ENCODE measurements at regions not wholly inside any gene's neighbourhood (a gene's known extent, or its start where the extent isn't known, plus 50 kb on each side); places are given as distances from the start of the nearest gene placed in this dataset.

DNA sequence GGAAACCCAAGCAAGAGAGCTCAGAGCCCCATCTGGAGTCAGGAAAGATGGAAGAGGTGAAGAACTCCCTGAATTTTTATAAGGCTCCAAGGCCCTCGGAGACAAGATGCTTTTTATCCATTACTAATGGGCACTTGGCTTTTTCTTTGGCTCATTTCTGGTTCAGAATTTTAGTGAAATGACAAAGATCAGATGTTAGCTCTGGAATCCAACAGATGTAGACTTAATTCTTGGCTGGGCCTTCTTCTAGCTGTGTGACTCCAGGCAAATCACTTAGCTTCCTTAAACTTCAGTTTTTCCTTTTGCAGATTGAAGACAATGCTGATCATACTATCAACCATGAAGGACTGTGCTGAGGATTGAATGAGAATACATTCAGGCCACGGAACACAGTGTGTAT is 85.2 kb downstream of the HRH4 start:
- TF ChIP-seq, protein P1, sequence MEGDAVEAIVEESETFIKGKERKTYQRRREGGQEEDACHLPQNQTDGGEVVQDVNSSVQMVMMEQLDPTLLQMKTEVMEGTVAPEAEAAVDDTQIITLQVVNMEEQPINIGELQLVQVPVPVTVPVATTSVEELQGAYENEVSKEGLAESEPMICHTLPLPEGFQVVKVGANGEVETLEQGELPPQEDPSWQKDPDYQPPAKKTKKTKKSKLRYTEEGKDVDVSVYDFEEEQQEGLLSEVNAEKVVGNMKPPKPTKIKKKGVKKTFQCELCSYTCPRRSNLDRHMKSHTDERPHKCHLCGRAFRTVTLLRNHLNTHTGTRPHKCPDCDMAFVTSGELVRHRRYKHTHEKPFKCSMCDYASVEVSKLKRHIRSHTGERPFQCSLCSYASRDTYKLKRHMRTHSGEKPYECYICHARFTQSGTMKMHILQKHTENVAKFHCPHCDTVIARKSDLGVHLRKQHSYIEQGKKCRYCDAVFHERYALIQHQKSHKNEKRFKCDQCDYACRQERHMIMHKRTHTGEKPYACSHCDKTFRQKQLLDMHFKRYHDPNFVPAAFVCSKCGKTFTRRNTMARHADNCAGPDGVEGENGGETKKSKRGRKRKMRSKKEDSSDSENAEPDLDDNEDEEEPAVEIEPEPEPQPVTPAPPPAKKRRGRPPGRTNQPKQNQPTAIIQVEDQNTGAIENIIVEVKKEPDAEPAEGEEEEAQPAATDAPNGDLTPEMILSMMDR (IDR thresholded peaks at IDR 0.05; ENCODE audit: low read depth, low read length, missing input control): no peak
- TF ChIP-seq, protein P2, sequence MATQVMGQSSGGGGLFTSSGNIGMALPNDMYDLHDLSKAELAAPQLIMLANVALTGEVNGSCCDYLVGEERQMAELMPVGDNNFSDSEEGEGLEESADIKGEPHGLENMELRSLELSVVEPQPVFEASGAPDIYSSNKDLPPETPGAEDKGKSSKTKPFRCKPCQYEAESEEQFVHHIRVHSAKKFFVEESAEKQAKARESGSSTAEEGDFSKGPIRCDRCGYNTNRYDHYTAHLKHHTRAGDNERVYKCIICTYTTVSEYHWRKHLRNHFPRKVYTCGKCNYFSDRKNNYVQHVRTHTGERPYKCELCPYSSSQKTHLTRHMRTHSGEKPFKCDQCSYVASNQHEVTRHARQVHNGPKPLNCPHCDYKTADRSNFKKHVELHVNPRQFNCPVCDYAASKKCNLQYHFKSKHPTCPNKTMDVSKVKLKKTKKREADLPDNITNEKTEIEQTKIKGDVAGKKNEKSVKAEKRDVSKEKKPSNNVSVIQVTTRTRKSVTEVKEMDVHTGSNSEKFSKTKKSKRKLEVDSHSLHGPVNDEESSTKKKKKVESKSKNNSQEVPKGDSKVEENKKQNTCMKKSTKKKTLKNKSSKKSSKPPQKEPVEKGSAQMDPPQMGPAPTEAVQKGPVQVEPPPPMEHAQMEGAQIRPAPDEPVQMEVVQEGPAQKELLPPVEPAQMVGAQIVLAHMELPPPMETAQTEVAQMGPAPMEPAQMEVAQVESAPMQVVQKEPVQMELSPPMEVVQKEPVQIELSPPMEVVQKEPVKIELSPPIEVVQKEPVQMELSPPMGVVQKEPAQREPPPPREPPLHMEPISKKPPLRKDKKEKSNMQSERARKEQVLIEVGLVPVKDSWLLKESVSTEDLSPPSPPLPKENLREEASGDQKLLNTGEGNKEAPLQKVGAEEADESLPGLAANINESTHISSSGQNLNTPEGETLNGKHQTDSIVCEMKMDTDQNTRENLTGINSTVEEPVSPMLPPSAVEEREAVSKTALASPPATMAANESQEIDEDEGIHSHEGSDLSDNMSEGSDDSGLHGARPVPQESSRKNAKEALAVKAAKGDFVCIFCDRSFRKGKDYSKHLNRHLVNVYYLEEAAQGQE (IDR thresholded peaks at IDR 0.05): no peak
- TF ChIP-seq RAD21 (IDR thresholded peaks at IDR 0.05) (no peak), FOXA1 (IDR thresholded peaks at IDR 0.05) (no peak), HNF4G (IDR thresholded peaks at IDR 0.05) (no peak), JUND (IDR thresholded peaks at IDR 0.05) (no peak)

Measured in liver (tissue), 3 donors.